Body of pancreas (tissue), 4 donors: ENCODE measurements at regions not wholly inside any gene's neighbourhood (a gene's known extent, or its start where the extent isn't known, plus 50 kb on each side); places are given as distances from the start of the nearest gene placed in this dataset.

ENCODE experiments used
- CTCF ChIP-seq, 7 experiments: fragments of 450-650 bp in 4 of 7; fragments of 200-600 bp in 3 of 7; sonication (generic) in 3 of 7; IDR thresholded peaks; one replicate each; pipeline ENCODE4 v1.5.1; 2016 to 2019; ENCODE audit warnings: antibody characterized with exemption in 7 of 7
- POLR2A ChIP-seq, 3 donors: fragments of 450-650 bp; IDR thresholded peaks; one replicate each; pipeline ENCODE4 v1.6.1; 2016; ENCODE audit warnings: antibody characterized with exemption in 3 of 3, mild to moderate bottlenecking in 2 of 3

- TF ChIP-seq CTCF (IDR thresholded peaks at IDR 0.05) (no peak), POLR2A (IDR thresholded peaks at IDR 0.05) (no peak)
These were observed 57.1 kb upstream of the NPFFR2 start for GRCh38 chr4:71974681-71975080.
